ENCODE measurements at regions not wholly inside any gene's neighbourhood (a gene's known extent, or its start where the extent isn't known, plus 50 kb on each side); places are given as distances from the start of the nearest gene placed in this dataset.

- no peak for TF ChIP-seq CTCF (conservative IDR thresholded peaks at IDR 0.05)
- TF ChIP-seq EZH2 (IDR thresholded peaks at IDR 0.05; ENCODE audit: low read depth) = no peak
Observed at GRCh38 chr4:84171871-84172270, 327.2 kb downstream of the NKX6-1 start.
